GM10266 (cell line): ENCODE measurements at regions not wholly inside any gene's neighbourhood (a gene's known extent, or its start where the extent isn't known, plus 50 kb on each side); places are given as distances from the start of the nearest gene placed in this dataset.

Experiments
- DNase-seq: peaks from one replicate; pipeline ENCODE4 v3.0.0; 2012; ENCODE audit errors: extremely low spot score
- TF ChIP-seq, protein P1 (sequence below): IDR thresholded peaks from 2 replicates; pipeline ENCODE4 v1.5.1; 2012; ENCODE audit warnings: mild to moderate bottlenecking, low read depth; ENCODE audit not compliant: control insufficient read depth, insufficient read depth; ENCODE audit errors: missing control alignments

GRCh38 chr15:93881310-93881709 is 350.1 kb upstream of the MCTP2 start:
- TF ChIP-seq, protein P1, sequence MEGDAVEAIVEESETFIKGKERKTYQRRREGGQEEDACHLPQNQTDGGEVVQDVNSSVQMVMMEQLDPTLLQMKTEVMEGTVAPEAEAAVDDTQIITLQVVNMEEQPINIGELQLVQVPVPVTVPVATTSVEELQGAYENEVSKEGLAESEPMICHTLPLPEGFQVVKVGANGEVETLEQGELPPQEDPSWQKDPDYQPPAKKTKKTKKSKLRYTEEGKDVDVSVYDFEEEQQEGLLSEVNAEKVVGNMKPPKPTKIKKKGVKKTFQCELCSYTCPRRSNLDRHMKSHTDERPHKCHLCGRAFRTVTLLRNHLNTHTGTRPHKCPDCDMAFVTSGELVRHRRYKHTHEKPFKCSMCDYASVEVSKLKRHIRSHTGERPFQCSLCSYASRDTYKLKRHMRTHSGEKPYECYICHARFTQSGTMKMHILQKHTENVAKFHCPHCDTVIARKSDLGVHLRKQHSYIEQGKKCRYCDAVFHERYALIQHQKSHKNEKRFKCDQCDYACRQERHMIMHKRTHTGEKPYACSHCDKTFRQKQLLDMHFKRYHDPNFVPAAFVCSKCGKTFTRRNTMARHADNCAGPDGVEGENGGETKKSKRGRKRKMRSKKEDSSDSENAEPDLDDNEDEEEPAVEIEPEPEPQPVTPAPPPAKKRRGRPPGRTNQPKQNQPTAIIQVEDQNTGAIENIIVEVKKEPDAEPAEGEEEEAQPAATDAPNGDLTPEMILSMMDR: no peak

DNA sequence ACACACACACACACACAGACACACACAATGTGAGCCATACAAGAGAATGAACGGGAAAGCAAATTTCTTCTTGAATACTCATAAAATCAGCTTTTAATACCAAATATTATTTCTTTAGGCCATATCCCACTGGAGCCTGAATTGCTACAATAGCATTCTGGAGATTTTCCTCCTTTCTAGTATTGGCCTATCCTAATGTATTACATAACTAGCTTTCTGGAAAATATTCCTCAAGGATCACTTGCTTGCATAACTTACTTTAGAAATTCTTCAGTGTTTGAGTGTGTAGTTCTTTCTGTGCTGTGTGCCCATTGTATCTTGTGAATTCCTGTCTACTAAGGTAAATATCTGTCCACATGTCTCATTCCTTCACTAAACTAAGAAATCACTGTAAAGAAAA is 351.0 kb upstream of the MCTP2 start:
- no peak for DNase-seq
- TF ChIP-seq, protein P1: no peak

More at GRCh38 chr15:93881310-93881709, 350.1 kb upstream of the MCTP2 start:
- DNase-seq: no peak

DNA sequence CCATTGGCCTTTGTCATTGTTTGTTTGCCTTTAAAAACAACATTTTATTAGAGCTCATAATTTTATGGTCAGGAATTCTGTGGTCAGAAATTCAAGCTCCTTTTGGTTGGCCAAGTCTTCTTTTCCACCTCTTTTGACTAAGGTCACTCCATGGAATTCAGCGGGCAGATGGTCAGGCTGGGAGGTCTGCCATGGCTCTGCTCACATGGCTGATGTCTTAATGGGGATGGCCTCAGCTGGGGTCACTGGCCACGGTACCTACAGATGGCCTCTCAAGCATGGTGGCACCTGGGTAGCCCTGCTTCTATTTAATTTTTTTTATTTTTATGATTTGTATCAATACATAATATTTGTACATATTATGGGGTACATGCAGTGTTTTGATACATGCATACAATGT is 360.8 kb upstream of the MCTP2 start:
- TF ChIP-seq, protein P1: no peak
- no peak for DNase-seq

DNA sequence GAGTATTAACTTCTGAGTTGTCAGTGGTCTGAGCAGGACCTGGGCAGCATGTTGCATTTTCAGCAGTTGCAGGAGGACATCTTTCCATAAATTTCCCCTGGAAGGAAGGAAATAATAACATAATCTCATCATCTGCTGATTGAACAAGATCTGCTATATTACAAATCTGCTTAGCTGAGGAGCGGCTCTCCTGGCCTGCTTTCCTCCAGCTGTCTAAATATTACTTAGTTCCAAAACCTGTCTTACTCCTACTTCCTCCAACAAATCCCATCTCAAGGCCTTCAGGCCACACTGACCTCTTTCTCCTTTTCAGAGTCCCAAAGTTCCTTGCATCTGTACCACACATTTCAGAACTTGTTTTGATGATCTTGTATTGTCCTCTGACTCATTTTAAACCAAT is 364.4 kb upstream of the MCTP2 start:
- DNase-seq: no peak
- TF ChIP-seq, protein P1: no peak

- TF ChIP-seq, protein P1: no peak
- DNase-seq: no peak
Measured at GRCh38 chr15:93866476-93866875, 364.9 kb upstream of the MCTP2 start.

DNA sequence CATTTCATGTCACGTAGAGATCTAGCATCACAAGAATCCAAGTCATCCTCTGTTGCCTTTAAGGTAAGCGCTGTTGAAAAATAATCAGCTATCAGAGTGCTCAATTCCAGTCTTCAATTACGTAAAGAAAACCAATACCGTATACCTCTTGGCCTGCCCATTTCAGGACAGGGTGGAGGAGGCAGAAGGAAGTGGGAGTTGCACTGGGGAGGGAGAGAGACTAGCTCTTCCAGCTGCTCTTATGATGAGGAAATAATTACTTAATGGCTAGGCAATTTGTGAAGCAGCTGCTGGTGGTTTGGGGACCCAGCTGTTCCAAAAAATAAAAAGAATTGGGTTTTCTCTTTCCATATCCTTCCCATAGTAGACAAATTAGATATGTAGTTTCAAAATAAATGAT is 365.8 kb upstream of the MCTP2 start:
- no peak for DNase-seq
- TF ChIP-seq, protein P1: no peak

GRCh38 chr15:93862791-93863190 is 368.6 kb upstream of the MCTP2 start:
- DNase-seq: no peak
- TF ChIP-seq, protein P1: no peak
